Breast epithelium (tissue), 3 donors: ENCODE measurements at regions not wholly inside any gene's neighbourhood (a gene's known extent, or its start where the extent isn't known, plus 50 kb on each side); places are given as distances from the start of the nearest gene placed in this dataset.

Experiments used
- POLR2A ChIP-seq: fragments of 450-650 bp; IDR thresholded peaks from one replicate; pipeline ENCODE4 v1.6.1; 2016; ENCODE audit warnings: antibody characterized with exemption, mild to moderate bottlenecking, moderate library complexity
- TF ChIP-seq, protein P1 (sequence below), 3 donors: fragments of 450-650 bp; IDR thresholded peaks; one replicate each; pipeline ENCODE4 v1.5.1; 2016 to 2017; ENCODE audit warnings: antibody characterized with exemption in 3 of 3, mild to moderate bottlenecking in 3 of 3, moderate library complexity in 3 of 3

DNA sequence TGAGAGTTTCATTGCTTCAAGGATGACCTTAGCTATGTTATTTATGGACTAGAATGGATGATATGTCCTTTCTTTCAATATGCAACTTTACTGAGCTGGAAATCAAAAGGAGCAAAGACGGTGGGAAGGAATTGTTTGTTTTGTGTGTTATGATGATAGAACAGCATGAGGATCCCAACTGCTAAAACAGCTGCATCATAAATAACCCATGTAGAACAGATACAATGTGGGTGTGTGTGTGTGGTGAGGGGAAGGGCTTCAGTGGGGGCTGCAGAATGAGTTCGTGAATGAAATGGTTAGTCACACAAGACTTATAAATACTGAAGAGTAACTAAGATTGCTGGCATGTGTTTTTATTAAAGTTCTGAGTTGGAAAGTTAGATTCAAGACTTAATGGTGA is 80.1 kb downstream of the DACT1 start:
- TF ChIP-seq, protein P1, sequence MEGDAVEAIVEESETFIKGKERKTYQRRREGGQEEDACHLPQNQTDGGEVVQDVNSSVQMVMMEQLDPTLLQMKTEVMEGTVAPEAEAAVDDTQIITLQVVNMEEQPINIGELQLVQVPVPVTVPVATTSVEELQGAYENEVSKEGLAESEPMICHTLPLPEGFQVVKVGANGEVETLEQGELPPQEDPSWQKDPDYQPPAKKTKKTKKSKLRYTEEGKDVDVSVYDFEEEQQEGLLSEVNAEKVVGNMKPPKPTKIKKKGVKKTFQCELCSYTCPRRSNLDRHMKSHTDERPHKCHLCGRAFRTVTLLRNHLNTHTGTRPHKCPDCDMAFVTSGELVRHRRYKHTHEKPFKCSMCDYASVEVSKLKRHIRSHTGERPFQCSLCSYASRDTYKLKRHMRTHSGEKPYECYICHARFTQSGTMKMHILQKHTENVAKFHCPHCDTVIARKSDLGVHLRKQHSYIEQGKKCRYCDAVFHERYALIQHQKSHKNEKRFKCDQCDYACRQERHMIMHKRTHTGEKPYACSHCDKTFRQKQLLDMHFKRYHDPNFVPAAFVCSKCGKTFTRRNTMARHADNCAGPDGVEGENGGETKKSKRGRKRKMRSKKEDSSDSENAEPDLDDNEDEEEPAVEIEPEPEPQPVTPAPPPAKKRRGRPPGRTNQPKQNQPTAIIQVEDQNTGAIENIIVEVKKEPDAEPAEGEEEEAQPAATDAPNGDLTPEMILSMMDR (IDR thresholded peaks at IDR 0.05), result no peak
- no peak for TF ChIP-seq POLR2A
